B cell (primary cell): ENCODE measurements at regions not wholly inside any gene's neighbourhood (a gene's known extent, or its start where the extent isn't known, plus 50 kb on each side); places are given as distances from the start of the nearest gene placed in this dataset.

Source experiments
- ATAC-seq: fragments of 200-7000 bp; cut with Tn5 transposase; one replicate; pipeline ENCODE4 v1.10.0; 2021; ENCODE audit warnings: low read depth, mild to moderate bottlenecking, moderate number of reproducible peaks, moderate library complexity
- CTCF ChIA-PET: fragments of 350-600 bp; sonication (Branson Sonifier 250); formaldehyde crosslinking; loops from one replicate; lab custom pipeline; 2021; ENCODE audit warnings: antibody characterized with exemption, inconsistent platforms; lab: Charles Lee
- POLR2A ChIA-PET: fragments of 350-600 bp; sonication (Branson Sonifier 250); formaldehyde crosslinking; loops from one replicate; lab custom pipeline; 2021; ENCODE audit warnings: antibody characterized with exemption; lab: Charles Lee
- DNase-seq: peaks from one replicate; pipeline ENCODE4 v3.0.0; 2013
- H2AFZ ChIP-seq: 2 replicates; pipeline ENCODE4 v1.6.1; 2012; ENCODE audit warnings: mild to moderate bottlenecking, low read depth, low read length; ENCODE audit not compliant: insufficient read depth, poor library complexity, severe bottlenecking
- H3K27ac ChIP-seq, 2 donors: 1 replicate in 1 of 2; 2 replicates in 1 of 2; pipeline ENCODE4 v1.5.1; 2012 to 2013; ENCODE audit warnings: low read length in 2 of 2, mild to moderate bottlenecking in 2 of 2, moderate library complexity in 1 of 2
- H3K27me3 ChIP-seq, 4 experiments: fragments of 200-600 bp in 1 of 4; sonication (generic) in 1 of 4; replicated peaks in 1 of 4; 1 replicate in 2 of 4; 2 replicates in 2 of 4; pipeline versions ENCODE4 v1.6.1 to v1.7.0; 2013 to 2016; ENCODE audit warnings: low read length in 3 of 4, mild to moderate bottlenecking in 2 of 4, mixed read lengths in 1 of 4, moderate library complexity in 1 of 4; ENCODE audit not compliant: insufficient read depth in 4 of 4, control insufficient read depth in 3 of 4; ENCODE audit errors: control extremely low read depth in 1 of 4
- H3K36me3 ChIP-seq, 2 experiments: replicated peaks in 1 of 2; 1 replicate in 1 of 2; 2 replicates in 1 of 2; pipeline versions ENCODE4 v1.6.1 to v1.7.1; 2013; ENCODE audit warnings: low read length in 1 of 2; ENCODE audit not compliant: insufficient read depth in 2 of 2, control insufficient read depth in 1 of 2; ENCODE audit errors: control extremely low read depth in 1 of 2, extremely low read depth in 1 of 2
- H3K4me1 ChIP-seq, 2 donors: fragments of 200-600 bp in 1 of 2; sonication (generic) in 1 of 2; 1 replicate in 1 of 2; 2 replicates in 1 of 2; pipeline versions ENCODE4 v1.5.1 to v1.6.1; 2013 to 2017; ENCODE audit warnings: low read length in 2 of 2; ENCODE audit not compliant: control insufficient read depth in 2 of 2, insufficient read depth in 2 of 2
- H3K4me2 ChIP-seq: replicated peaks from 2 replicates; pipeline ENCODE3; 2012; ENCODE audit warnings: mild to moderate bottlenecking, low read depth, low read length; ENCODE audit not compliant: poor library complexity, severe bottlenecking
- H3K4me3 ChIP-seq, 5 experiments: fragments of 200-600 bp in 1 of 5; sonication (generic) in 1 of 5; 1 replicate in 3 of 5; 2 replicates in 2 of 5; pipeline versions ENCODE4 v1.5.1 to v1.7.0; 2011 to 2016; ENCODE audit warnings: low read length in 4 of 5, mild to moderate bottlenecking in 4 of 5, low read depth in 2 of 5, control low read depth in 1 of 5, moderate library complexity in 1 of 5; ENCODE audit not compliant: insufficient read depth in 1 of 5; ENCODE audit errors: control extremely low read depth in 1 of 5, extremely low read depth in 1 of 5
- H3K79me2 ChIP-seq: fragments of 200-600 bp; sonication (generic); one replicate; pipeline ENCODE4 v1.6.0; 2016; ENCODE audit warnings: low read length; ENCODE audit not compliant: control insufficient read depth, insufficient read depth
- H3K9ac ChIP-seq: fragments of 200-600 bp; sonication (generic); 2 replicates; pipeline ENCODE4 v1.6.1; 2017; ENCODE audit warnings: mild to moderate bottlenecking, low read length, moderate library complexity
- H3K9me3 ChIP-seq, 3 donors: one replicate each; pipeline versions ENCODE4 v1.6.1 to v1.7.1; 2013; ENCODE audit warnings: low read length in 2 of 3; ENCODE audit not compliant: control insufficient read depth in 2 of 3, insufficient read depth in 1 of 3; ENCODE audit errors: control extremely low read depth in 1 of 3
- H4K20me1 ChIP-seq: 2 replicates; pipeline ENCODE4 v1.6.0; 2012; ENCODE audit warnings: mild to moderate bottlenecking, low read length; ENCODE audit not compliant: insufficient read depth, control insufficient read depth, poor library complexity, severe bottlenecking
- H3K27ac Mint-ChIP-seq: one replicate; pipeline ENCODE4 v1.8.0; 2021; ENCODE audit warnings: mixed read lengths
- H3K27me3 Mint-ChIP-seq: one replicate; pipeline ENCODE4 v1.8.0; 2021; ENCODE audit warnings: mixed read lengths
- H3K4me1 Mint-ChIP-seq: one replicate; pipeline ENCODE4 v1.8.0; 2021; ENCODE audit warnings: mixed read lengths
- H3K4me3 Mint-ChIP-seq: one replicate; pipeline ENCODE4 v1.8.0; 2021; ENCODE audit warnings: mixed read lengths
- H3K9me3 Mint-ChIP-seq: one replicate; pipeline ENCODE4 v1.8.0; 2022; ENCODE audit warnings: mixed read lengths; ENCODE audit not compliant: insufficient read depth
- EZH2 ChIP-seq: IDR thresholded peaks from 2 replicates; pipeline ENCODE4 v1.6.1; 2012; ENCODE audit warnings: borderline replicate concordance, low read depth, mild to moderate bottlenecking, moderate library complexity, low read length; ENCODE audit not compliant: insufficient read depth, poor library complexity, severe bottlenecking
- WGBS: methylation state at CpG from one replicate; pipeline ENCODE4 v1.1.5; 2013; ENCODE audit warnings: missing lambda C conversion rate; ENCODE audit not compliant: insufficient coverage; 5-methylcytosine and 5-hydroxymethylcytosine counted together
- intact Hi-C: fragments of 100-400 bp; cut with micrococcal nuclease; formaldehyde crosslinking; loops from one replicate; pipeline ENCODE4 v1.10.0; 2022
- TF ChIP-seq, protein P1 (sequence below): fragments of 200-600 bp; IDR thresholded peaks from one replicate; pipeline ENCODE4 v1.8.0; 2022; ENCODE audit warnings: antibody characterized with exemption, mild to moderate bottlenecking

DNA sequence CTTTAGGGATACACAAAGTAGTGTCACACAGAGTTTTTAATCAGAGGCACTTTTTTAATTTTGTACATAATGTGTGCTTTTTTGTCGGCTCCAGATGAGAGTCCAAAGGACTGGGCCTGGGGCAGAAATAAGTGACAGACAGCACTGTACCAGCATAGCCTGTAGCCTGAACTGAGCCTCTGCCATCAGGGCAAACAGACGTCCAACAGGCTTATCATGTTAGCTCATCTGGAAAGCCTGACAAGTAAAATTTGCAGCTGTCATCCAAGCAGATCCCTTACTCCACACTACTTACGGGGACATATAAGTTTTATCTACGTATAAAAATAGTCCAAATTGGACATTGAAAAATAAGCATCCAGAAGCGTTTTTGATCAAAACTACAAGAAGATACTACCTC lies 233.1 kb upstream of the GAS1 start:
- Histone ChIP-seq H3K4me2 (no peak overlapping the region), H3K27ac (no peak overlapping the region), H3K36me3 (no peaks in the 10 kb centered on the region), H3K27me3 (no peaks in the 10 kb centered on the region), H3K9me3 (no peaks in the 10 kb centered on the region), H2AFZ (no peak overlapping the region), H3K4me3 (no peak overlapping the region), H3K9ac (no peak overlapping the region), H4K20me1 (no peaks in the 10 kb centered on the region), H3K4me1 (no peaks in the 10 kb centered on the region), H3K79me2 (no peaks in the 10 kb centered on the region)
- CTCF ChIA-PET, result no interaction called here
- ATAC-seq, result no peak
- H3K9me3 Mint-ChIP-seq, result peaks cover 2% of the 10 kb centered on the region
- no peaks in the 10 kb centered on the region for H3K4me1 Mint-ChIP-seq
- H3K27me3 Mint-ChIP-seq, result no peaks in the 10 kb centered on the region
- POLR2A ChIA-PET, result no interaction called here
- H3K4me3 Mint-ChIP-seq, result no peak overlapping the region
- intact Hi-C loops, result no loop called here
- TF ChIP-seq EZH2, result no peak
- TF ChIP-seq, protein P1, sequence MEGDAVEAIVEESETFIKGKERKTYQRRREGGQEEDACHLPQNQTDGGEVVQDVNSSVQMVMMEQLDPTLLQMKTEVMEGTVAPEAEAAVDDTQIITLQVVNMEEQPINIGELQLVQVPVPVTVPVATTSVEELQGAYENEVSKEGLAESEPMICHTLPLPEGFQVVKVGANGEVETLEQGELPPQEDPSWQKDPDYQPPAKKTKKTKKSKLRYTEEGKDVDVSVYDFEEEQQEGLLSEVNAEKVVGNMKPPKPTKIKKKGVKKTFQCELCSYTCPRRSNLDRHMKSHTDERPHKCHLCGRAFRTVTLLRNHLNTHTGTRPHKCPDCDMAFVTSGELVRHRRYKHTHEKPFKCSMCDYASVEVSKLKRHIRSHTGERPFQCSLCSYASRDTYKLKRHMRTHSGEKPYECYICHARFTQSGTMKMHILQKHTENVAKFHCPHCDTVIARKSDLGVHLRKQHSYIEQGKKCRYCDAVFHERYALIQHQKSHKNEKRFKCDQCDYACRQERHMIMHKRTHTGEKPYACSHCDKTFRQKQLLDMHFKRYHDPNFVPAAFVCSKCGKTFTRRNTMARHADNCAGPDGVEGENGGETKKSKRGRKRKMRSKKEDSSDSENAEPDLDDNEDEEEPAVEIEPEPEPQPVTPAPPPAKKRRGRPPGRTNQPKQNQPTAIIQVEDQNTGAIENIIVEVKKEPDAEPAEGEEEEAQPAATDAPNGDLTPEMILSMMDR, result no peak
- WGBS, result 73% methylated on average over 2 of the region's 5 CpGs
- H3K27ac Mint-ChIP-seq, result no peak overlapping the region
- DNase-seq, result no peak

- Mint-ChIP-seq H3K4me1 (no peaks in the 10 kb centered on the region), H3K27ac (no peak overlapping the region), H3K9me3 (peaks cover 2% of the 10 kb centered on the region), H3K4me3 (no peak overlapping the region), H3K27me3 (no peaks in the 10 kb centered on the region)
- no peak overlapping the region for H3K4me2 ChIP-seq
- H2AFZ ChIP-seq, result no peak overlapping the region
- TF ChIP-seq, protein P1, result no peak
- TF ChIP-seq EZH2, result no peak
- H3K79me2 ChIP-seq, result no peaks in the 10 kb centered on the region
- H3K27ac ChIP-seq, result no peak overlapping the region
- DNase-seq, result no peak
- H3K4me3 ChIP-seq, result no peak overlapping the region
- POLR2A ChIA-PET, result no interaction called here
- H4K20me1 ChIP-seq, result no peaks in the 10 kb centered on the region
- intact Hi-C loops, result no loop called here
- H3K36me3 ChIP-seq, result no peaks in the 10 kb centered on the region
- H3K4me1 ChIP-seq, result no peaks in the 10 kb centered on the region
- H3K9me3 ChIP-seq, result no peaks in the 10 kb centered on the region
- CTCF ChIA-PET, result no interaction called here
- H3K27me3 ChIP-seq, result no peaks in the 10 kb centered on the region
- no peak for ATAC-seq
- H3K9ac ChIP-seq, result no peak overlapping the region
- no CpG with 5 or more reads among the region's 2 CpGs for WGBS
Measured at GRCh38 chr9:87180841-87181240, 233.5 kb upstream of the GAS1 start.
